Neural progenitor cell (in vitro differentiated cells): ENCODE measurements at regions not wholly inside any gene's neighbourhood (a gene's known extent, or its start where the extent isn't known, plus 50 kb on each side); places are given as distances from the start of the nearest gene placed in this dataset.

Source experiments
- DNase-seq: peaks from one replicate; pipeline ENCODE4 v3.0.0-alpha.2; 2016; ENCODE audit warnings: low spot score
- H2AFZ ChIP-seq: fragments of 200-600 bp; sonication (generic); replicated peaks from 2 replicates; pipeline ENCODE4 v1.6.1; 2016; ENCODE audit warnings: antibody characterized with exemption
- H3F3A ChIP-seq: fragments of 200-600 bp; sonication (generic); 2 replicates; pipeline ENCODE4 v1.6.1; 2016; ENCODE audit warnings: antibody characterized with exemption, low read depth
- H3K27ac ChIP-seq: fragments of 200-600 bp; sonication (generic); 2 replicates; pipeline ENCODE4 v1.5.1; 2016; ENCODE audit warnings: mild to moderate bottlenecking
- H3K27me3 ChIP-seq: fragments of 200-600 bp; sonication (generic); 2 replicates; pipeline ENCODE4 v1.6.1; 2016; ENCODE audit warnings: mild to moderate bottlenecking, moderate library complexity
- H3K36me3 ChIP-seq: fragments of 200-600 bp; sonication (generic); 2 replicates; pipeline ENCODE4 v1.5.1; 2016
- H3K4me1 ChIP-seq: fragments of 200-600 bp; sonication (generic); 2 replicates; pipeline ENCODE4 v1.6.1; 2016; ENCODE audit warnings: mixed run types
- H3K4me2 ChIP-seq: fragments of 200-600 bp; sonication (generic); 2 replicates; pipeline ENCODE4 v1.6.1; 2016
- H3K4me3 ChIP-seq: fragments of 200-600 bp; sonication (generic); 2 replicates; pipeline ENCODE4 v1.5.1; 2016
- H3K79me2 ChIP-seq: fragments of 200-600 bp; sonication (generic); 2 replicates; pipeline ENCODE4 v1.6.1; 2016; ENCODE audit warnings: low read depth
- H3K9ac ChIP-seq: fragments of 200-600 bp; sonication (generic); 2 replicates; pipeline ENCODE4 v1.6.1; 2016
- H3K9me3 ChIP-seq: fragments of 200-600 bp; sonication (generic); 2 replicates; pipeline ENCODE4 v1.5.1; 2016; ENCODE audit warnings: low read depth
- H4K20me1 ChIP-seq: fragments of 200-600 bp; sonication (generic); 2 replicates; pipeline ENCODE4 v1.6.1; 2016; ENCODE audit warnings: low read depth
- H3K27ac Mint-ChIP-seq: 3 replicates; pipeline ENCODE4 v1.8.0; 2021; ENCODE audit warnings: mixed read lengths
- H3K27me3 Mint-ChIP-seq: 2 replicates; pipeline ENCODE4 v1.8.0; 2022; ENCODE audit warnings: low read depth, mild to moderate bottlenecking, inconsistent platforms, moderate library complexity, mixed read lengths; ENCODE audit not compliant: insufficient read depth
- H3K36me3 Mint-ChIP-seq: 3 replicates; pipeline ENCODE4 v1.8.0; 2021; ENCODE audit warnings: mixed read lengths
- H3K4me1 Mint-ChIP-seq: 3 replicates; pipeline ENCODE4 v1.8.0; 2021; ENCODE audit warnings: mixed read lengths
- H3K4me3 Mint-ChIP-seq: 3 replicates; pipeline ENCODE4 v1.8.0; 2021; ENCODE audit warnings: mild to moderate bottlenecking, moderate library complexity, mixed read lengths
- H3K9me3 Mint-ChIP-seq: 3 replicates; pipeline ENCODE4 v1.8.0; 2020; ENCODE audit warnings: mixed read lengths
- CTCF ChIP-seq: fragments of 200-600 bp; sonication (generic); IDR thresholded peaks from 2 replicates; pipeline ENCODE4 v1.5.1; 2017; ENCODE audit warnings: antibody characterized with exemption, mild to moderate bottlenecking
- EZH2 ChIP-seq: fragments of 200-600 bp; sonication (generic); IDR thresholded peaks from 2 replicates; pipeline ENCODE4 v1.6.1; 2017; ENCODE audit warnings: antibody characterized with exemption, mild to moderate bottlenecking, moderate library complexity
- EZH2phosphoT487 ChIP-seq: fragments of 200-600 bp; sonication (generic); IDR thresholded peaks from 2 replicates; pipeline ENCODE4 v1.6.1; 2017; ENCODE audit warnings: antibody characterized with exemption

- H3K9me3 ChIP-seq, result no peaks in the 10 kb centered on the region
- no peaks in the 10 kb centered on the region for H3K4me1 Mint-ChIP-seq
- TF ChIP-seq EZH2, result no peak
- no peak for TF ChIP-seq CTCF
- TF ChIP-seq EZH2phosphoT487, result no peak
- H3K27ac ChIP-seq, result no peak overlapping the region
- H3K36me3 Mint-ChIP-seq, result no peaks in the 10 kb centered on the region
- H3F3A ChIP-seq, result no peaks in the 10 kb centered on the region
- no peak for DNase-seq
- H3K36me3 ChIP-seq, result no peaks in the 10 kb centered on the region
- H3K4me3 ChIP-seq, result no peak overlapping the region
- H3K27me3 Mint-ChIP-seq, result no peaks in the 10 kb centered on the region
- no peaks in the 10 kb centered on the region for H4K20me1 ChIP-seq
- H3K4me3 Mint-ChIP-seq, result no peak overlapping the region
- no peak overlapping the region for H3K27ac Mint-ChIP-seq
- H2AFZ ChIP-seq, result no peak overlapping the region
- H3K4me2 ChIP-seq, result no peak overlapping the region
- no peak overlapping the region for H3K9ac ChIP-seq
- no peaks in the 10 kb centered on the region for H3K4me1 ChIP-seq
- no peaks in the 10 kb centered on the region for H3K27me3 ChIP-seq
- H3K9me3 Mint-ChIP-seq, result no peaks in the 10 kb centered on the region
- H3K79me2 ChIP-seq, result no peaks in the 10 kb centered on the region
These were observed 279.2 kb downstream of the SUDS3 start for GRCh38 chr12:118655588-118655987.

GRCh38 chr12:118680356-118680963 is 300.9 kb upstream of the SRRM4 start:
- Histone ChIP-seq H3K27ac (no peak overlapping the region), H3K4me1 (peaks cover 13% of the 10 kb centered on the region), H3K9me3 (no peaks in the 10 kb centered on the region), H3K79me2 (no peaks in the 10 kb centered on the region), H3K9ac (no peak overlapping the region), H3K4me2 (peak overlapping the region; percentile 47), H3K27me3 (no peaks in the 10 kb centered on the region), H2AFZ (no peak overlapping the region), H4K20me1 (no peaks in the 10 kb centered on the region), H3F3A (no peaks in the 10 kb centered on the region), H3K36me3 (no peaks in the 10 kb centered on the region), H3K4me3 (no peak overlapping the region)
- peaks cover 2% of the 10 kb centered on the region for H3K27me3 Mint-ChIP-seq
- peak overlapping the region; percentile 85 for H3K27ac Mint-ChIP-seq
- H3K9me3 Mint-ChIP-seq, result peaks cover 11% of the 10 kb centered on the region
- TF ChIP-seq EZH2, result no peak
- TF ChIP-seq CTCF, result no peak
- no peak for TF ChIP-seq EZH2phosphoT487
- DNase-seq, result peak; percentile 16
- no peaks in the 10 kb centered on the region for H3K36me3 Mint-ChIP-seq
- peak overlapping the region; percentile 47 for H3K4me3 Mint-ChIP-seq
- peaks cover 16% of the 10 kb centered on the region for H3K4me1 Mint-ChIP-seq

DNA sequence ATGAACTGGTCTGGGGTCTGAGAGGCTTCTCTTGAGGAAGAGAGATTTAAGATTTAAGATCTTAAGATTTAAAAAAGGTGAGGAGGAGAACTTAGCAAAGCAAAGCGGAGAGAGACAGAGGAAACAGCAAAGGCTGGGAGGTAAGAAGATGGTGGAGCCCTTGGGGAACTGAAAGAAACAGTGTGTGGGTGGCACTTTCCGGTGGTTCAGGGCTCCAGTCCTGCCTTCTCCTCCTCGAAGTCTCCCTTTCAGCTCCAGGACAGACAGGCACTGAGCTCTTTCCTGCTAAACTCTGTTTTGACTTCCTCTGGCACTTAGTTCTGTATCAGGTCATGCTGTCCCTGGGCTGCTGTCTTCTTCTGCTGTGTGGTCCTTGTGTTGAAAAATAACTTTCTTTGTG is 298.7 kb upstream of the SRRM4 start:
- Mint-ChIP-seq H3K4me1 (peaks cover 16% of the 10 kb centered on the region), H3K9me3 (peaks cover 11% of the 10 kb centered on the region), H3K27ac (no peak overlapping the region), H3K27me3 (peaks cover 2% of the 10 kb centered on the region), H3K4me3 (no peak overlapping the region), H3K36me3 (no peaks in the 10 kb centered on the region)
- Histone ChIP-seq H2AFZ (no peak overlapping the region), H3K9me3 (no peaks in the 10 kb centered on the region), H3K4me3 (no peak overlapping the region), H3K9ac (no peak overlapping the region), H3K4me2 (no peak overlapping the region), H3K4me1 (peaks cover 13% of the 10 kb centered on the region), H3K79me2 (no peaks in the 10 kb centered on the region), H3K27ac (no peak overlapping the region), H3F3A (no peaks in the 10 kb centered on the region), H4K20me1 (no peaks in the 10 kb centered on the region), H3K27me3 (no peaks in the 10 kb centered on the region), H3K36me3 (no peaks in the 10 kb centered on the region)
- TF ChIP-seq EZH2, result no peak
- no peak for TF ChIP-seq EZH2phosphoT487
- TF ChIP-seq CTCF, result no peak
- no peak for DNase-seq
